HepG2 (cell line): ENCODE measurements at regions not wholly inside any gene's neighbourhood (a gene's known extent, or its start where the extent isn't known, plus 50 kb on each side); places are given as distances from the start of the nearest gene placed in this dataset.

Experiments
- ATAC-seq: fragments of 200-7000 bp; cut with Tn5 transposase; 3 replicates; pipeline ENCODE4 v1.9.1; 2020; ENCODE audit warnings: mild to moderate bottlenecking, moderate library complexity
- BruUV-seq: library from RNA; stranded (reverse); fragments of 400-500 nt; replicated peaks from 2 replicates; lab custom pipeline; 2021; lab: Mats Ljungman, UMichigan
- CTCF ChIA-PET: fragments of 300-600 bp; formaldehyde crosslinking; extraction: SDS; loops from one replicate; lab custom pipeline; 2021; ENCODE audit warnings: low total read pairs, inconsistent platforms, low intra/inter-chr PET ratio; lab: Yijun Ruan, JAX
- POLR2A ChIA-PET: fragments of 350-600 bp; sonication (Branson Sonifier 250); formaldehyde crosslinking; loops from one replicate; lab custom pipeline; 2020; ENCODE audit warnings: antibody characterized with exemption, inconsistent platforms; lab: Yijun Ruan, JAX
- DNase-seq: peaks from one replicate; pipeline ENCODE4 v3.0.0-alpha.2; 2015; ENCODE audit warnings: low spot score
- FAIRE-seq: peaks from 3 replicates; lab custom pipeline; 2011; peaks lifted over from hg19 to GRCh38; lab: Jason Lieb, UNC
- H2AFZ ChIP-seq: one replicate; pipeline ENCODE4 v1.6.1; 2011; ENCODE audit warnings: low read length, inconsistent platforms
- H3K27ac ChIP-seq: fragments of 300-600 bp; 3 replicates; pipeline ENCODE4 v1.8.0; 2011; ENCODE audit warnings: mixed run types, mild to moderate bottlenecking, mixed read lengths, low read length, inconsistent platforms; ENCODE audit not compliant: insufficient read depth; ENCODE audit errors: extremely low read length
- H3K27me3 ChIP-seq, 2 experiments: fragments of 200-600 bp in 1 of 2; 2 replicates in 1 of 2; 3 replicates in 1 of 2; pipeline versions ENCODE4 v1.6.0 to v1.8.0; 2011; ENCODE audit warnings: low read length in 2 of 2, mild to moderate bottlenecking in 2 of 2, moderate library complexity in 2 of 2, inconsistent platforms in 1 of 2; ENCODE audit not compliant: insufficient read depth in 2 of 2, control insufficient read depth in 1 of 2
- H3K36me3 ChIP-seq, 2 experiments: fragments of 200-600 bp in 1 of 2; replicated peaks in 1 of 2; 2 replicates in 1 of 2; 3 replicates in 1 of 2; pipeline versions ENCODE4 v1.5.1 to v1.8.0; 2011; ENCODE audit warnings: low read length in 2 of 2, inconsistent platforms in 1 of 2; ENCODE audit not compliant: insufficient read depth in 2 of 2, control insufficient read depth in 1 of 2
- H3K4me1 ChIP-seq: 2 replicates; pipeline ENCODE4 v1.5.1; 2012; ENCODE audit warnings: low read length, inconsistent platforms; ENCODE audit not compliant: insufficient read depth
- H3K4me2 ChIP-seq: 2 replicates; pipeline ENCODE4 v1.6.0; 2011; ENCODE audit warnings: low read depth, low read length, inconsistent platforms
- H3K4me3 ChIP-seq, 3 experiments: fragments of 200-600 bp in 1 of 3; sonication (generic), shearing (Covaris generic) in 1 of 3; replicated peaks in 1 of 3; 2 replicates each; pipeline ENCODE4 v1.5.1; 2011 to 2016; ENCODE audit warnings: low read length in 3 of 3, inconsistent platforms in 2 of 3, low read depth in 2 of 3, mild to moderate bottlenecking in 2 of 3, control low read depth in 1 of 3, mixed read lengths in 1 of 3; ENCODE audit not compliant: insufficient read depth in 1 of 3
- H3K79me2 ChIP-seq: one replicate; pipeline ENCODE4 v1.6.1; 2011; ENCODE audit warnings: low read length, inconsistent platforms; ENCODE audit not compliant: insufficient read depth
- H3K9ac ChIP-seq: 2 replicates; pipeline ENCODE4 v1.6.0; 2011; ENCODE audit warnings: mild to moderate bottlenecking, low read depth, low read length, inconsistent platforms; ENCODE audit not compliant: insufficient read depth
- H3K9me3 ChIP-seq: 2 replicates; pipeline ENCODE4 v1.5.1; 2012; ENCODE audit warnings: mild to moderate bottlenecking, low read length
- H4K20me1 ChIP-seq: 2 replicates; pipeline ENCODE4 v1.6.0; 2011; ENCODE audit warnings: inconsistent platforms, mild to moderate bottlenecking, low read length, moderate library complexity; ENCODE audit not compliant: insufficient read depth
- AFF4 ChIP-seq: sonication (generic); formaldehyde crosslinking; IDR thresholded peaks from 2 replicates; pipeline ENCODE4 v1.4.0; 2020; ENCODE audit warnings: missing genetic modification reagents
- FOXK2 ChIP-seq: fragments of 450-650 bp; IDR thresholded peaks from 2 replicates; pipeline ENCODE4 v1.6.1; 2016
- NFYB ChIP-seq: sonication (generic); formaldehyde crosslinking; IDR thresholded peaks from 2 replicates; pipeline ENCODE4 v1.4.0; 2020; ENCODE audit warnings: missing genetic modification reagents
- ONECUT2 ChIP-seq: sonication (generic); formaldehyde crosslinking; IDR thresholded peaks from 2 replicates; pipeline ENCODE4 v1.4.0; 2020; ENCODE audit warnings: missing genetic modification reagents
- SALL1 ChIP-seq: sonication (generic); formaldehyde crosslinking; IDR thresholded peaks from 2 replicates; pipeline ENCODE4 v1.8.0; 2022; ENCODE audit warnings: mild to moderate bottlenecking, missing genetic modification reagents
- SMC3 ChIP-seq: IDR thresholded peaks from 2 replicates; pipeline ENCODE4 v1.6.1; 2011; ENCODE audit warnings: low read length, improper control_type of control experiment
- SP5 ChIP-seq: IDR thresholded peaks from 2 replicates; pipeline ENCODE4 v1.6.1; 2016; ENCODE audit warnings: low read depth, borderline replicate concordance
- THRA ChIP-seq: sonication (generic); formaldehyde crosslinking; IDR thresholded peaks from 2 replicates; pipeline ENCODE4 v1.4.0; 2020; ENCODE audit warnings: missing genetic modification reagents, borderline replicate concordance
- U2AF1 ChIP-seq: fragments of 200-400 bp; formaldehyde crosslinking; optimal IDR thresholded peaks from 2 replicates; pipeline ENCODE3; 2017; ENCODE audit warnings: mild to moderate bottlenecking, low read depth, low read length
- ZNF232 ChIP-seq: sonication (generic); formaldehyde crosslinking; IDR thresholded peaks from 2 replicates; pipeline ENCODE4 v1.4.0; 2020; ENCODE audit warnings: missing genetic modification reagents, borderline replicate concordance
- ZNF44 ChIP-seq: sonication (generic); formaldehyde crosslinking; IDR thresholded peaks from 2 replicates; pipeline ENCODE4 v1.5.1; 2020; ENCODE audit warnings: mild to moderate bottlenecking, missing genetic modification reagents
- WGBS: methylation state at CpG from one replicate; pipeline ENCODE4 v1.1.6; 2017; ENCODE audit warnings: low lambda C conversion rate; 5-methylcytosine and 5-hydroxymethylcytosine counted together
- in situ Hi-C: cut with HindIII; loops from 2 replicates; pipeline ENCODE4 v1.10.0; 2017; ENCODE audit warnings: low pct_unique_long_range_greater_than_20kb; ENCODE audit not compliant: extremely low pct_ligation_motif_present
- intact Hi-C: fragments of 100-400 bp; cut with micrococcal nuclease; formaldehyde crosslinking; loops from one replicate; pipeline ENCODE4 v1.10.0; 2022; ENCODE audit not compliant: unreplicated experiment
- TF ChIP-seq, protein P1 (sequence below): IDR thresholded peaks from 2 replicates; pipeline ENCODE4 v1.6.1; 2016; ENCODE audit warnings: missing biosample characterization, missing genetic modification reagents, low read depth

DNA sequence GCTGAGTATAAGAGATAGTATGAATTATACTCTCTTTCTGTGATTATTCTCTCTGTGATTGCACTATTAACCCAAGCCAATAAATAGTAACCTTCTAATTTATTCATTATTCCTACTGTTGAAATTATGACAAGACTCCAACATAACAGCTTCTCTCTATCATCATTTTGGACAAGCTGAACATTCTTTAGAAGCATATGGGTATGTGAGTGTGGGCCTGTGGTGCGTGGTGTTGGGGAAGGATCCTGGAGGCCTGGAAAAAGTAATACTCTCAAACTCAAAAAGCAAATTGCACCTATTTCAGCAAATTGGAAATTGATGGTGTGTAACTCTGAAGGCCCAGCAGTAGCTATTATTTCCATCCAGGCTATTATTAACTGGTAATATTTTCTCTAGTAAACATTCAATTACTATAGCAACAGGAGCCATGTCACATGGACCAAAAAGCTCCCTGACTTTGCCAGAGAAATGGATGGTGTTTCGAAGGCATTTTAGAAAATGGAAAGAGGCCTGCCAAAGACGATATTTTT is 502.8 kb downstream of the LTN1 start:
- H3K9me3 ChIP-seq: peaks cover 13% of the 10 kb centered on the region
- H3K4me2 ChIP-seq: no peak overlapping the region
- no peak overlapping the region for H3K9ac ChIP-seq
- no TSS peak for BruUV-seq
- POLR2A ChIA-PET: no interaction called here
- no peak for TF ChIP-seq SMC3
- TF ChIP-seq AFF4 (CRISPR knock-in tag): no peak
- no peak for TF ChIP-seq U2AF1
- TF ChIP-seq ONECUT2 (CRISPR knock-in tag): no peak
- H3K27ac ChIP-seq: no peak overlapping the region
- H3K4me1 ChIP-seq: no peaks in the 10 kb centered on the region
- H4K20me1 ChIP-seq: no peaks in the 10 kb centered on the region
- in situ Hi-C loops: no loop called here
- no peaks in the 10 kb centered on the region for H3K79me2 ChIP-seq
- CTCF ChIA-PET: no interaction called here
- H3K27me3 ChIP-seq: no peaks in the 10 kb centered on the region
- 4% methylated on average over 3 of the region's 3 CpGs for WGBS
- intact Hi-C loops: no loop called here
- no peak overlapping the region for H3K4me3 ChIP-seq
- ATAC-seq: no peak
- DNase-seq: no peak
- no peak overlapping the region for H2AFZ ChIP-seq
- H3K36me3 ChIP-seq: no peaks in the 10 kb centered on the region
- no peak for FAIRE-seq

- POLR2A ChIA-PET: no interaction called here
- H3K27ac ChIP-seq: no peak overlapping the region
- CTCF ChIA-PET: no interaction called here
- intact Hi-C loops (no loop called here), in situ Hi-C loops (no loop called here)
- H3K27me3 ChIP-seq: no peaks in the 10 kb centered on the region
- 7% methylated on average over 7 of the region's 7 CpGs for WGBS
- H3K9me3 ChIP-seq: peaks cover 13% of the 10 kb centered on the region
- ATAC-seq (no peak), DNase-seq (no peak), FAIRE-seq (no peak)
- no peaks in the 10 kb centered on the region for H3K4me1 ChIP-seq
- no peaks in the 10 kb centered on the region for H3K79me2 ChIP-seq
- no peak overlapping the region for H3K4me3 ChIP-seq
- BruUV-seq: no TSS peak
- no peaks in the 10 kb centered on the region for H4K20me1 ChIP-seq
- H2AFZ ChIP-seq: no peak overlapping the region
- no peak overlapping the region for H3K4me2 ChIP-seq
- H3K36me3 ChIP-seq: no peaks in the 10 kb centered on the region
- no peak overlapping the region for H3K9ac ChIP-seq
- TF ChIP-seq FOXK2 (no peak), SP5 (CRISPR knock-in tag) (no peak), ZNF44 (CRISPR knock-in tag) (no peak), THRA (CRISPR knock-in tag) (no peak), ZNF232 (CRISPR knock-in tag) (no peak), NFYB (CRISPR knock-in tag) (no peak), SALL1 (CRISPR knock-in tag) (no peak)
- TF ChIP-seq, protein P1, sequence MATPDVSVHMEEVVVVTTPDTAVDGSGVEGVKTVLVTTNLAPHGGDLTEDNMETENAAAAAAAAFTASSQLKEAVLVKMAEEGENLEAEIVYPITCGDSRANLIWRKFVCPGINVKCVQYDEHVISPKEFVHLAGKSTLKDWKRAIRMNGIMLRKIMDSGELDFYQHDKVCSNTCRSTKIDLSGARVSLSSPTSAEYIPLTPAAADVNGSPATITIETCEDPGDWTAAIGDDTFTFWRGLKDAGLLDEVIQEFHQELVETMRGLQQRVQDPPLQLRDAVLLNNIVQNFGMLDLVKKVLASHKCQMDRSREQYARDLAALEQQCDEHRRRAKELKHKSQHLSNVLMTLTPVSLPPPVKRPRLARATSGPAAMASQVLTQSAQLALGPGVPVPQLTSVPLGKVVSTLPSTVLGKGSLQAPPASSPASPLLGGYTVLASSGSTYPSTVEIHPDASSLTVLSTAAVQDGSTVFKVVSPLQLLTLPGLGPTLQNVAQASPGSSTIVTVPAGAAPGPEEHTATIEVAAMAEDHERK (CRISPR knock-in tag): no peak
Observed at GRCh38 chr21:28489162-28489561, 503.5 kb downstream of the LTN1 start.
